SK-MEL-5 (cell line): ENCODE measurements at regions not wholly inside any gene's neighbourhood (a gene's known extent, or its start where the extent isn't known, plus 50 kb on each side); places are given as distances from the start of the nearest gene placed in this dataset.

Source experiments
- DNase-seq: peaks from one replicate; pipeline ENCODE4 v3.0.0-alpha.2; 2016; ENCODE audit warnings: low read depth, low spot score
- in situ Hi-C: cut with HindIII; loops from 2 replicates; pipeline ENCODE4 v1.10.0; 2016; ENCODE audit warnings: low sequenced_read_pairs, high pct_unique_total_duplicates, low pct_unique_long_range_greater_than_20kb

DNA sequence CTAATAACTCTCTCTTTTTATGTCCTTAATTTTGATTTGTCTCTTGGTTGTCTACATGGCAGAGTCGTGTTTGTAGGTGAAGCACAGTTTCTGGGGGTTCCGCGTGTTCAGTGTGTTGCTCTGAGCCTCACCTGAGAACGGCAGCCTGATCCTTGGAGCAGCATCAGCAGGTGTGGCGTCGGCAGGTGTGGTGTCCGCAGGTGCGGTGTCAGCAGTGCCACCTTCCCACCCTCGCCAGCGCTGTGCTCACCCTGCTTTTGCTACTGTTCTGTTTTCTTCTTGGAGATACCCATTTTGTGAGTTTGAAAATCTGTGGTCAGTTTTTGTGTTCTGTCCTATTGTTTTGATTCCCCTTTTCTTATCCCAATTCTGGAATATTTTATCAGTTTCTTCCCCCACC lies 406.6 kb downstream of the GLRX3 start:
- DNase-seq, result no peak
- in situ Hi-C loops, result no loop called here

- in situ Hi-C loops, result no loop called here
- DNase-seq, result no peak
These were observed 407.6 kb downstream of the GLRX3 start for GRCh38 chr10:130543794-130544193.

DNA sequence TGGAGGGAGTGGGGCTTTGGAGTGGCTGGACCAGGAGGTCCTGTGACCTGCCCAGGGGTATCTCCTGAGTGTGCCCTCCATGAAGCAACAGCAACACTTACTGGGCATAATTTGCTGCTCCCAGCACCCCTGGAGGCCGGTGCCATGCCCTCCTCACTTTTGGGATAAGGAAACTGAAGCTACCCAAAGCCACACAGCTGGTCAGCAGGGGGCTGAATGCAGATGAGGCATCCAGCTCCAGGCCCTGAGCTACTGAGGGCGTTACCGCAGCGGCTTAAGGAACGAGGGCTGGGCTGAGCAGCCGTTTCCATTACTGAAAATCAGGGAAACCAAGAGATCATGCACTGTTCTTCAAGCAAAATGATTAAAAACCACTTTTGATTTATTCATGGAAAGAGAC lies 408.9 kb downstream of the GLRX3 start:
- DNase-seq, result no peak
- in situ Hi-C loops, result no loop called here

DNA sequence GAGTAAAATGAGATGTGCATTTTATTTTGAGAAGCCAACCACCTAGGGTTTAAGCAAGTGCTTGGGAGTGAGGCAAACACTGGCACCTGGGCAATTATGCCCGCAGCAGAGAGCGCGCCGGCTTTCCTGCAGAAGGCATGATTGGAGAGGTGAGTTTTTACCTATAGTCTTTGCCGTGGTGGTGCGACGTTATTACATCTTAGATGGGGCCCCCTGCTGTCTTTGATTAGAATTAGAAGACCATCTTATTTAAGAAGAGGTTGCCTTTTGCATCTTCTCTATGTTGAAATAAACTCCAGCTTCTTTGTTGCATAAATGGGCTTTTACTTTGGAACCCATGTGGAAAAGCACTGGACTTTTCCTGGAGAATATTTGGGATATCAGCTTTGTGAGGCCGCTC lies 409.5 kb downstream of the GLRX3 start:
- DNase-seq, result no peak
- in situ Hi-C loops, result no loop called here

GRCh38 chr10:130546841-130547240 lies 410.6 kb downstream of the GLRX3 start:
- no peak for DNase-seq
- in situ Hi-C loops, result no loop called here

DNA sequence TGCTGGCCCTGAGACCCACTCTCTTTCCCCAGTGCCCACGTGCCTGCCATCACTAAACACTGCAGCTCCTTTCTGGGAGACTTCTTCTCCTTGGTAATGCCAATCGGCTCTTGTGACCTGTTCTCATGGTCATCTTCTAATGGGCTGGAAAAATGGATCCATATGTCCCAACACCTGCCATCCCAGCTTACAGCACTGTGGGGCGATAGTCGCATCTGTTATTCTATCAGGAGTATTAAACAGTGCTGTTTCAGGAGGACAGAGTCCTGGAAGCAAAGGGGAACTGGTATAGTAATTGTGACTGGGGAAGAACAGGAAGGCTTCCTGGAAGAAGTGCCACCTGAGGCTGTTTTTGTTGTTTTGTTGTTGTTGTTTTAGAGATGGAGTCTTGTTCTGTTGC lies 411.2 kb downstream of the GLRX3 start:
- in situ Hi-C loops, result no loop called here
- no peak for DNase-seq

DNA sequence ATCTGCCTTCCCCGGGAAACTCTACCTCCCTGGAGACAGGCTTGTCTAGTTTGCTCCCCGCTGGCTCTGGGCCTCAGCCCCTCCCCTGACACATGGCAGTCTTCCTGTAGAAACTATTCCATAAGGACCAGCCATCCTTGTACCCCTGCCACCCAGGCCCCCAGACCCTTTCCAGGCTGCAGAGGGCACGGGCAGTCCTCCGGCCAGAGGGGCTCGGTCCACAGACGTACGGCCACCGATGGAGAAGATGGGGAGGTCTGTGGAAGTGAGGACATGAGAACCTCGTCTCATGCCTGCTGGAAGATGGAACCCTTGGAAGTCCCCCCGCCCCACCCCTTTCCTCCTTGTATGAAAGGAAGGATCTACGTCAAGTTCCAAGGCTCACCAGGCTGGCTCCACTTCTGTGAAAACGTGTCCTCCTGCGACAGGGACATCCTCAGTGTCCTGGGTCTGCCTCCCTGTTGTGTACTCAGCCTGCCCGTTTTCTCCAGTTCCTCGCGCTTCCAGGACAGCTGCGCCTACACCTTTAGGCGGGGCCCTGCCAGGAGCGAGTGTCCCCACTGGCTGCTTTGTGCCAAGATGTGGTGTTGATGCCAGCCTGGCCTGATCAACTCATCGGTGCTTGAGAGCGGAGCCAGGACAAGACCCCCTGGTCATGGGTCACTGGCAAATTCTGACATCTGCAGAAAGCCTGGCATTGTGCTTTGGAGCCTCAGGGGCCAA lies 414.9 kb downstream of the GLRX3 start:
- DNase-seq, result no peak
- in situ Hi-C loops, result no loop called here

GRCh38 chr10:130551676-130552075 lies 415.5 kb downstream of the GLRX3 start:
- DNase-seq, result no peak
- in situ Hi-C loops, result no loop called here

DNA sequence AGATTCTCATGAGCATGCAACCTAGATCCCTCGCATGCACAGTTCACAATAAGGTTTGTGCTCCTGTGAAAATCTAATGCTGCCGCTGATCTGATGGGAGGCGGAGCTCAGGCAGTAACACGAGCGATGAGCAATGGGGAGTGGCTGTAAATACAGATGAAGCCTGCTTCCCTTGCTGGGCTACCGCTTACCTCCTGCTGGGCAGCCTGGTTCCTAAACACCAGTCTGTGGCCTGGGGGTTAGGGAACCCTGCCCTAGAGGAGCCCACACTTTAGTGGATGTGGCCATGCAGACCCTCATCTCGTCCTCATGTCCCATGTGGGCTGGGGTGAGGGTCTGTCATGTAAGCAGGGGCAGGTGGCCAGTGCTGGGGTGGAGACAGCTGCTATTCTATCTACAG lies 417.6 kb downstream of the GLRX3 start:
- in situ Hi-C loops, result no loop called here
- DNase-seq, result no peak

DNA sequence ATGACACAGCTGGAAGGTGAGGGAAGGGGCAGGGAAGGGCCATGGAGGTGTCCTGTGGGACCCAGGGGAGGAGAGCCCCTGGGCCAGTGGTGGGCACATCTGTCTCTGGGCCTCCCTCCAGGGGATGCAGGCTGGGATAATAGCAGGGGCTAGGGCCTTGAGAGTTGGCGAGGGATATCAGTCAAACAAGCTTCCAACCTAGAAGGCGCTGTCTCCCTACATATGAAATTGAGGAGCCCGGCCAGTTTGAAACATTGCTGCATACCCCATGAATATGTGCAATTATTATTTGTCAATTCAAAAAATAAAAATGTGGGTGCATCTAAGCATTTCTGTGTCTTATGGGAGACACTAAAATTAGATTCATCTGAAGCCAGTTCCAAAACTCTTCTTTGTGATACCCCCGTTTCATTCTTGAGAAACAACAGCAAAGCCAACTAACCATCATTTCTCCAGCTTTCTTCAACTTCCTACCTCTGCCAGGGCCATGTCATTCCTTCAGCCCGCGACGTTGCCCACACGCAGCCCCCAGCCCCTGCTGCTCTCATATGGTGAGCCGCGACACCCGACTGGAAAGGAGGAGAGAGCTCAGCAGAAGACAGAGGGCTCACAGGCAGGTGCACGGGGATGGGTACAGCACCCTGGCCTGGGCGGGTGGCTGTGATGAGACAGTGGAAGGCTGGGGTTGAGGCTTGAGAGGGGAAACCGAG lies 418.7 kb downstream of the GLRX3 start:
- DNase-seq, result no peak
- in situ Hi-C loops, result no loop called here

GRCh38 chr10:130555411-130555750 lies 419.2 kb downstream of the GLRX3 start:
- no peak for DNase-seq
- in situ Hi-C loops, result no loop called here

GRCh38 chr10:130557181-130557845 lies 421.1 kb downstream of the GLRX3 start:
- in situ Hi-C loops, result no loop called here
- DNase-seq, result no peak

- in situ Hi-C loops, result no loop called here
- DNase-seq, result no peak
These were observed 422.8 kb downstream of the GLRX3 start for GRCh38 chr10:130558746-130559546.

DNA sequence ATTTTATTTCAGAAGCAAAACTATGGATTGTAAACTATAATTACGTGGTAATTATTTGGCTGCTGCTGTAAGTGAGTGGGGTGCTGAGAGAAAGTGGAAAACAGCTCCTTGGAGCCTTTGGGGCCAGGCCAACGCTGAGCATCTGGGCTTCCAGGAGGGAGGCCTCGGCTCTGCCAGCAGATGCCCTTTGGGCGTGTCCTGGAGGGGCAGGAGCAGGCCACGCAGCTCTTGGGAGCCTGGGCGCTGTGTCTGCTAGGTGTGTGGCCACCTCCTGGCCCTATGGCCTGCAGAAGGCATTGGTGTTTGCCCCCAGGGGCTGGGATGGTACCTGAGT lies 423.3 kb downstream of the GLRX3 start:
- in situ Hi-C loops, result no loop called here
- no peak for DNase-seq

DNA sequence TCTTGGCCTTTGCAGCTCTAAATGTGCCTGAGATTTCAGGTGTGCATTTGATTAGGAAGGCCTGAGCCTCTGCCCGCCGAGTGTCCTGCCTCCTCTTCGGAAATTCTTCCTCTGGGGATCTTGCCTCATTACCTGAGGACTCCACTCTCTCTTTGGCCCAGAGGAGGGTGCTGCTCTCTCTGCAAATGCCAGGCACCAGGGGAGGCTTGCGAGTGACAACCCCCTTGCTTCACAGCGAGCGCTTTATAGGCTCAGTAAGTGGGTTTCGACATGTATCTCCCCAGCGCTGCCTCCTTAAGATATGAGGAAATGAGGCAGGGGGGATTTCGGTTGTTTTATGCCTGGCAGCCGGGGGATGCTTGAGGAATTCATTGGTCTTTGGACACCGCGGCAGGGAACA lies 423.9 kb downstream of the GLRX3 start:
- DNase-seq, result no peak
- in situ Hi-C loops, result no loop called here

DNA sequence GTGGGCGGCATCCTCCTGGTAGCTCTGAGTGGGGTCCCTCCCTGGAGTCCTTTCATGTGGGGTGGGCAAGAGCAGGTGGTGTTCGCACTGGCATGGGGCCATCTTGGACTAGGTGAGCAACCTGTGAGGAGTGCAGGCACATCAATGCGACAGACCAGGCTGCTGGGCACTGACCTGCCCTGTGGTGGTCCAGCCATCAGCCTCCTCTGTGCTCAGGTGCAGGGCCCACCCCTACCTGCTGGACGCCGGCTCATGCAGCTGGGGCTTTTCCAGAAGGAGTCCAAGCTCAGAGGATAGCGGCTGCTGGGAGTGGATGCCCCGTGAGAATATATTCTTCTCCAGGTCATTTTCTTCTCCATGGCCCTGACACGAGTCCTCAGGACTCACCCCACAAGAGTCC lies 424.4 kb downstream of the GLRX3 start:
- in situ Hi-C loops, result no loop called here
- no peak for DNase-seq

DNA sequence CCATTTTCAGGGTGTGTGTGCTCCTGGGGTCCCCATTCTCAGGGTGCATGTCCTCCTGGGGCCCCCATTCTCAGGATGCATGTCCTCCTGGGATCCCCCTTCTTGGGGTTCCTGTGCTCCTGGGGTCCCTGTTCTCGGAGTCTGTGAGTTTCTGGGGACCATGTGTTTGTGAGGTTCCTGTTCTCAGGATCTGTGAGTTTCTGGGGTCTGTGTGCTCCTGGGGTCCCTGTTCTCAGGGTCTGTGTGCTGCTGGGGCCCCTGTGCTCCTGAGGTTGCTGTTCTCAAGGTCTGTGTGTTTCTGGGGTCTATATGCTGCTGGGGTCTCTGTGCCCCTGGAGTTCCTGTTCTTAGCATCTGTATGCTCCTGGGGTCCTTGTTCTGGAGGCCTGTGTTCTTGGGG lies 425.5 kb downstream of the GLRX3 start:
- in situ Hi-C loops, result no loop called here
- no peak for DNase-seq

GRCh38 chr10:130567011-130567410 lies 430.8 kb downstream of the GLRX3 start:
- in situ Hi-C loops, result no loop called here
- DNase-seq, result no peak
